ENCODE measurements at regions not wholly inside any gene's neighbourhood (a gene's known extent, or its start where the extent isn't known, plus 50 kb on each side); places are given as distances from the start of the nearest gene placed in this dataset.

GRCh38 chr6:106752641-106753040 is 123.3 kb downstream of the QRSL1 start:
- SMC1A ChIA-PET (ENCODE audit: uncharacterized antibody, unreplicated experiment), result interaction anchor here (0.7 kb wide), 1 partner anchor 71 kb away, joined by 5 read pairs; no protein-coding TSS in a partner anchor
- Histone ChIP-seq H3K36me3 (ENCODE audit: control insufficient read depth in 2 of 2, insufficient read depth in 2 of 2, low read length in 1 of 2) (no peaks in the 10 kb centered on the region), H3K4me3 (no peak overlapping the region), H4K20me1 (ENCODE audit: control insufficient read depth, insufficient read depth) (no peaks in the 10 kb centered on the region), H3K27me3 (replicated peaks in 1 of 2; ENCODE audit: control insufficient read depth in 2 of 2, insufficient read depth in 2 of 2, low read length in 1 of 2) (no peaks in the 10 kb centered on the region), H3K9me3 (replicated peaks; ENCODE audit: control insufficient read depth, insufficient read depth, low read length) (no peaks in the 10 kb centered on the region), H3K27ac (ENCODE audit: control insufficient read depth, insufficient read depth) (no peak overlapping the region), H3K4me2 (ENCODE audit: control insufficient read depth, insufficient read depth) (no peak overlapping the region), H3K9ac (ENCODE audit: control insufficient read depth, insufficient read depth, low read length) (no peak overlapping the region), H2AFZ (ENCODE audit: control insufficient read depth, low read depth, low read length) (no peak overlapping the region), H3K4me1 (ENCODE audit: control insufficient read depth, insufficient read depth, low read length) (no peaks in the 10 kb centered on the region), H3K79me2 (ENCODE audit: control insufficient read depth, insufficient read depth, low read length) (no peaks in the 10 kb centered on the region)
- ATAC-seq (no peak), DNase-seq (ENCODE audit: low read depth, low spot score) (no peak), FAIRE-seq (no peak)
- no peak for TF ChIP-seq CBFB (IDR thresholded peaks at IDR 0.05; ENCODE audit: low read depth)
- WGBS (ENCODE audit: insufficient coverage, insufficient replicate concordance, low lambda C conversion rate, missing lambda C conversion rate), result 44% methylated on average over 4 of the region's 4 CpGs
- RAD21 ChIA-PET (ENCODE audit: unreplicated experiment), result no interaction called here
- BruUV-seq (replicated peaks), result no TSS peak
- CTCF ChIA-PET, result interaction anchor here (1.0 kb wide), 1 partner anchor 67 kb away, joined by 3 read pairs; no protein-coding TSS in a partner anchor
- in situ Hi-C loops (cut with MboI) (no loop called here), intact Hi-C loops (cut with micrococcal nuclease; ENCODE audit: unreplicated experiment) (no loop called here)
- POLR2A ChIA-PET, result interaction anchor here (0.6 kb wide), 1 partner anchor 1295 kb away, joined by 3 read pairs; no protein-coding TSS in a partner anchor

DNA sequence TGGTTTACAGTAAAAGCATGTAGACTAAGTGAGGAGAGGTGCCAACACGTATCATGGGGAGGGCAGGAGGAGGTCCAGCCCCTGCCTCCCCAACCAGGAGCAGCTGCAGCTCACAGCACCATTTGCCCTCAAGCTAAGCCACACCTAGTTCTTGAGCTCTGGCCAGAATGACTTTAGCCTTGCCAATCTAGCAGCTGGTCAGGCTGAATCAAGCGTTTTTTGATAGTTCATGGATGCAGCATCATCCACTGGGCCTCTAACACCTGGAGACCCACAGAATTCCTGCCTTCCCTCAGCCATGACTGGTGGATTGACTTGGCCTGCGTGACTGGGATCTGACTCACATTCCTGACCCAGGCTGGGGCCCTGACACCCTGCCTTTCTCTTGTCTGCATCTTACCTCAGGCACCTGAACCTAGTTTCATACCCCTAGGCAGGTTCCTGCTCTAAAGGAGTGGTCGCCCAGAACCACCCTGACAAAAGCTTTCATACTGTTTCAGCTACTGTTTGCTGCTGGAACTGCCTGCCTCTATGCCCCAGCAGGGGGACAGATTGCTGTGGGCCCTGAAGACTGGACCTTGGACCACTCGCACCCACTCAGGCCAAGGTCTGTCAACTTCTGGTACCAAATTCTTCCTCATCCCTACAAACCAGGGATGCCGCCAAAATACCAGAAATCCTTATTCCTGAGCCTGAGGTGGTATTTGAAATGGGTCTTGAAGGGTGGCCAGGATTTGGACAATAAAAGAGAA is 122.3 kb downstream of the QRSL1 start:
- FAIRE-seq, result no peak
- RAD21 ChIA-PET (ENCODE audit: unreplicated experiment), result no interaction called here
- H3K9me3 ChIP-seq (replicated peaks; ENCODE audit: control insufficient read depth, insufficient read depth, low read length), result no peaks in the 10 kb centered on the region
- 40% methylated on average over 6 of the region's 6 CpGs for WGBS (ENCODE audit: insufficient coverage, insufficient replicate concordance, low lambda C conversion rate, missing lambda C conversion rate)
- no peaks in the 10 kb centered on the region for H3K79me2 ChIP-seq (ENCODE audit: control insufficient read depth, insufficient read depth, low read length)
- no peak overlapping the region for H3K9ac ChIP-seq (ENCODE audit: control insufficient read depth, insufficient read depth, low read length)
- no peak overlapping the region for H3K4me2 ChIP-seq (ENCODE audit: control insufficient read depth, insufficient read depth)
- POLR2A ChIA-PET, result no interaction called here
- in situ Hi-C loops (cut with MboI), result no loop called here
- no peaks in the 10 kb centered on the region for H3K36me3 ChIP-seq (ENCODE audit: control insufficient read depth in 2 of 2, insufficient read depth in 2 of 2, low read length in 1 of 2)
- intact Hi-C loops (cut with micrococcal nuclease; ENCODE audit: unreplicated experiment), result no loop called here
- H2AFZ ChIP-seq (ENCODE audit: control insufficient read depth, low read depth, low read length), result no peak overlapping the region
- ATAC-seq, result no peak
- no peak for DNase-seq (ENCODE audit: low read depth, low spot score)
- no TSS peak for BruUV-seq (replicated peaks)
- no peak overlapping the region for H3K27ac ChIP-seq (ENCODE audit: control insufficient read depth, insufficient read depth)
- no peaks in the 10 kb centered on the region for H3K27me3 ChIP-seq (replicated peaks in 1 of 2; ENCODE audit: control insufficient read depth in 2 of 2, insufficient read depth in 2 of 2, low read length in 1 of 2)
- SMC1A ChIA-PET (ENCODE audit: uncharacterized antibody, unreplicated experiment), result interaction anchor here (0.7 kb wide), 1 partner anchor 70 kb away, joined by 5 read pairs; no protein-coding TSS in a partner anchor
- no peak overlapping the region for H3K4me3 ChIP-seq
- H4K20me1 ChIP-seq (ENCODE audit: control insufficient read depth, insufficient read depth), result no peaks in the 10 kb centered on the region
- CTCF ChIA-PET, result no interaction called here
- H3K4me1 ChIP-seq (ENCODE audit: control insufficient read depth, insufficient read depth, low read length), result no peaks in the 10 kb centered on the region
- TF ChIP-seq TBL1XR1 (IDR thresholded peaks at IDR 0.05; ENCODE audit: low read depth, low read length) (no peak), DPF2 (IDR thresholded peaks at IDR 0.05) (no peak), ZBED1 (IDR thresholded peaks at IDR 0.05; ENCODE audit: borderline replicate concordance) (no peak), TCF12 (IDR thresholded peaks at IDR 0.05; ENCODE audit: low read depth, low read length) (no peak), BHLHE40 (IDR thresholded peaks at IDR 0.05; ENCODE audit: borderline replicate concordance in 1 of 2, low read depth in 2 of 2, low read length in 1 of 2) (no peak), PAX5 (IDR thresholded peaks at IDR 0.05; ENCODE audit: borderline replicate concordance, low read depth, low read length) (no peak), ZNF217 (IDR thresholded peaks at IDR 0.05) (no peak), RUNX3 (IDR thresholded peaks at IDR 0.05; ENCODE audit: low read length) (no peak), HSF1 (IDR thresholded peaks at IDR 0.05; ENCODE audit: low read depth, low read length) (no peak)
- TF ChIP-seq, protein P1, sequence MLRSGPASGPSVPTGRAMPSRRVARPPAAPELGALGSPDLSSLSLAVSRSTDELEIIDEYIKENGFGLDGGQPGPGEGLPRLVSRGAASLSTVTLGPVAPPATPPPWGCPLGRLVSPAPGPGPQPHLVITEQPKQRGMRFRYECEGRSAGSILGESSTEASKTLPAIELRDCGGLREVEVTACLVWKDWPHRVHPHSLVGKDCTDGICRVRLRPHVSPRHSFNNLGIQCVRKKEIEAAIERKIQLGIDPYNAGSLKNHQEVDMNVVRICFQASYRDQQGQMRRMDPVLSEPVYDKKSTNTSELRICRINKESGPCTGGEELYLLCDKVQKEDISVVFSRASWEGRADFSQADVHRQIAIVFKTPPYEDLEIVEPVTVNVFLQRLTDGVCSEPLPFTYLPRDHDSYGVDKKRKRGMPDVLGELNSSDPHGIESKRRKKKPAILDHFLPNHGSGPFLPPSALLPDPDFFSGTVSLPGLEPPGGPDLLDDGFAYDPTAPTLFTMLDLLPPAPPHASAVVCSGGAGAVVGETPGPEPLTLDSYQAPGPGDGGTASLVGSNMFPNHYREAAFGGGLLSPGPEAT (IDR thresholded peaks at IDR 0.05; ENCODE audit: low read depth), result no peak
- TF ChIP-seq, protein P2, sequence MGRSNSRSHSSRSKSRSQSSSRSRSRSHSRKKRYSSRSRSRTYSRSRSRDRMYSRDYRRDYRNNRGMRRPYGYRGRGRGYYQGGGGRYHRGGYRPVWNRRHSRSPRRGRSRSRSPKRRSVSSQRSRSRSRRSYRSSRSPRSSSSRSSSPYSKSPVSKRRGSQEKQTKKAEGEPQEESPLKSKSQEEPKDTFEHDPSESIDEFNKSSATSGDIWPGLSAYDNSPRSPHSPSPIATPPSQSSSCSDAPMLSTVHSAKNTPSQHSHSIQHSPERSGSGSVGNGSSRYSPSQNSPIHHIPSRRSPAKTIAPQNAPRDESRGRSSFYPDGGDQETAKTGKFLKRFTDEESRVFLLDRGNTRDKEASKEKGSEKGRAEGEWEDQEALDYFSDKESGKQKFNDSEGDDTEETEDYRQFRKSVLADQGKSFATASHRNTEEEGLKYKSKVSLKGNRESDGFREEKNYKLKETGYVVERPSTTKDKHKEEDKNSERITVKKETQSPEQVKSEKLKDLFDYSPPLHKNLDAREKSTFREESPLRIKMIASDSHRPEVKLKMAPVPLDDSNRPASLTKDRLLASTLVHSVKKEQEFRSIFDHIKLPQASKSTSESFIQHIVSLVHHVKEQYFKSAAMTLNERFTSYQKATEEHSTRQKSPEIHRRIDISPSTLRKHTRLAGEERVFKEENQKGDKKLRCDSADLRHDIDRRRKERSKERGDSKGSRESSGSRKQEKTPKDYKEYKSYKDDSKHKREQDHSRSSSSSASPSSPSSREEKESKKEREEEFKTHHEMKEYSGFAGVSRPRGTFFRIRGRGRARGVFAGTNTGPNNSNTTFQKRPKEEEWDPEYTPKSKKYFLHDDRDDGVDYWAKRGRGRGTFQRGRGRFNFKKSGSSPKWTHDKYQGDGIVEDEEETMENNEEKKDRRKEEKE (IDR thresholded peaks at IDR 0.05), result no peak
